ENCODE measurements at regions not wholly inside any gene's neighbourhood (a gene's known extent, or its start where the extent isn't known, plus 50 kb on each side); places are given as distances from the start of the nearest gene placed in this dataset.
A peak's percentile ranks its signal among the peaks of the same experiment; 100 is the strongest.

DNA sequence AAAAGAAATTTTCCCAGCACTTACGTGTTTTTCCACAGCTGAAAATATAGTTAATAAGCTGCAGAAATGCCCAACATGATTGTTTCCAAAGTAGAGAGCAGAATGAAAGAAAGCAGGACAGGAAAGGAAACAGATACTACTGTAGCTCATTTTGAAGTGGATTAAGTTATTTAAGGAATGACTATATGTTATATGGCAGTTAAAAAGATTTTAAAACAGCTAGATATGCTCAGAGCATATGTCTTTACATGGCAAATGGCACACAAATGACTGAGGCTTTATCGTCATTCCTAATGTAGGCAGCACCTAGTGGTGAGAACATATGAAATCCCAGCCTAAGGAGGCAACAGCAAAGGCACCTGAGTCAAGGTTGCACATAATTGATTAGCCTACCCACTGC is 106.6 kb upstream of the SEMA6D start:
- Mint-ChIP-seq H3K9me3 (peaks cover 2% of the 10 kb centered on the region), H3K4me1 (peaks cover 6% of the 10 kb centered on the region), H3K27ac (ENCODE audit: unreplicated experiment) (no peak overlapping the region), H3K4me3 (no peak overlapping the region), H3K36me3 (ENCODE audit: low read depth) (no peaks in the 10 kb centered on the region), H3K27me3 (ENCODE audit: low read depth) (no peaks in the 10 kb centered on the region)
- TF ChIP-seq, protein P1, sequence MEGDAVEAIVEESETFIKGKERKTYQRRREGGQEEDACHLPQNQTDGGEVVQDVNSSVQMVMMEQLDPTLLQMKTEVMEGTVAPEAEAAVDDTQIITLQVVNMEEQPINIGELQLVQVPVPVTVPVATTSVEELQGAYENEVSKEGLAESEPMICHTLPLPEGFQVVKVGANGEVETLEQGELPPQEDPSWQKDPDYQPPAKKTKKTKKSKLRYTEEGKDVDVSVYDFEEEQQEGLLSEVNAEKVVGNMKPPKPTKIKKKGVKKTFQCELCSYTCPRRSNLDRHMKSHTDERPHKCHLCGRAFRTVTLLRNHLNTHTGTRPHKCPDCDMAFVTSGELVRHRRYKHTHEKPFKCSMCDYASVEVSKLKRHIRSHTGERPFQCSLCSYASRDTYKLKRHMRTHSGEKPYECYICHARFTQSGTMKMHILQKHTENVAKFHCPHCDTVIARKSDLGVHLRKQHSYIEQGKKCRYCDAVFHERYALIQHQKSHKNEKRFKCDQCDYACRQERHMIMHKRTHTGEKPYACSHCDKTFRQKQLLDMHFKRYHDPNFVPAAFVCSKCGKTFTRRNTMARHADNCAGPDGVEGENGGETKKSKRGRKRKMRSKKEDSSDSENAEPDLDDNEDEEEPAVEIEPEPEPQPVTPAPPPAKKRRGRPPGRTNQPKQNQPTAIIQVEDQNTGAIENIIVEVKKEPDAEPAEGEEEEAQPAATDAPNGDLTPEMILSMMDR (conservative IDR thresholded peaks at IDR 0.05) = no peak
- no peak for DNase-seq (ENCODE audit: low read depth, low spot score)

DNA sequence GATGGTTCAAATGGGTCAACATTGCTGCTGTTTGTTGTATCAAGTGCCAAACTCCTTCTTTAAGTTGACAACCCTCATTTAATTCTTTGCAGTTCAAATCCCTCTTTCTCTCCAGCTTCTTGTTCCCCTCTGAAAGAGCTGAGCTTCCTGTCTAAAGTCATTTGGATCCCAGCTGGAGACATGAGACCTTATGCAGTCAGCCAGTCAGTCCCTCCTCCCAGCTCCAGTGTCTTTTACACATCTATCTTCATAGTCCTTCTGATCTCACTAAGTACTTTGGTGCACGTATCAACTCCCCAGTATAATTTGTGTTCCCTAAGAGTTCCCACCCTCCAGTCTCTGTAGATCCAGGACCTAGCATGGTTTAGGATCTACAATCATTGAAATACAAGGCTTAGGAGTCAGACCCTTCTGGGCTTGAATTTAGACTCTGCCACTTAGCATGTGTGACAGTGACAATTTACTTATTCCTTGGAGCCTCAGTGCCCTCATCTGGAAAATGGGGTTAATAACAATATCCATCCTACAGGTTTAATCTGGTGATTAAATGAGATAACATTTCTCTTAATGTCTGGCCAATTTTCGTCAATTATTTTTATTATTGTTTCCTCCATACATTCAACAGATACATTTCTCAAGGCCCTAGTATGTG is 102.8 kb upstream of the SEMA6D start:
- Mint-ChIP-seq H3K4me1 (peaks cover 35% of the 10 kb centered on the region), H3K36me3 (ENCODE audit: low read depth) (no peaks in the 10 kb centered on the region), H3K4me3 (no peak overlapping the region), H3K9me3 (no peaks in the 10 kb centered on the region), H3K27ac (ENCODE audit: unreplicated experiment) (peak overlapping the region; percentile 17), H3K27me3 (ENCODE audit: low read depth) (no peaks in the 10 kb centered on the region)
- no peak for DNase-seq (ENCODE audit: low read depth, low spot score)
- TF ChIP-seq, protein P1 (conservative IDR thresholded peaks at IDR 0.05) = no peak

DNA sequence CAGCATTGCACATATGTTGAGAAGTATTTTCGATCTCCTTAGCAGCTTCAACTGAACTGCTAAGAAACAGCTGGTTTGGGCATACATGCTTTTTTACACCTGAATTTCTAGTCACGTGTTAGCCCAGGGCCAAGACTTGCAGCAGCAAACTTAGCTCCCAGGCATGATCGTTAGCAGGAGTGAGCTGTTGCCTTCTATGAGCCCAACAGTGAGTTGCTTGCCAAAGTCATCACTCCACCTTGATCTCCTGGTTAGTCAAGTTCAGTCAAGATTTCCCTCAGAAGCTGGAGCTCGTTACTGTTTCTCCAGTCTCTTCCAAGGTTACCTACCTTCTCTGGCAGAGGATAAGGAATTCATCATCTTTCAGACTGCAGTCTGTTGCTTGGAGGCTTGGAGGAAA is 100.4 kb upstream of the SEMA6D start:
- H3K9me3 Mint-ChIP-seq = no peaks in the 10 kb centered on the region
- peaks cover 40% of the 10 kb centered on the region for H3K4me1 Mint-ChIP-seq
- TF ChIP-seq, protein P1 (conservative IDR thresholded peaks at IDR 0.05) = no peak
- no peak overlapping the region for H3K27ac Mint-ChIP-seq (ENCODE audit: unreplicated experiment)
- H3K4me3 Mint-ChIP-seq = no peak overlapping the region
- DNase-seq (ENCODE audit: low read depth, low spot score) = no peak
- H3K36me3 Mint-ChIP-seq (ENCODE audit: low read depth) = no peaks in the 10 kb centered on the region
- no peaks in the 10 kb centered on the region for H3K27me3 Mint-ChIP-seq (ENCODE audit: low read depth)

DNA sequence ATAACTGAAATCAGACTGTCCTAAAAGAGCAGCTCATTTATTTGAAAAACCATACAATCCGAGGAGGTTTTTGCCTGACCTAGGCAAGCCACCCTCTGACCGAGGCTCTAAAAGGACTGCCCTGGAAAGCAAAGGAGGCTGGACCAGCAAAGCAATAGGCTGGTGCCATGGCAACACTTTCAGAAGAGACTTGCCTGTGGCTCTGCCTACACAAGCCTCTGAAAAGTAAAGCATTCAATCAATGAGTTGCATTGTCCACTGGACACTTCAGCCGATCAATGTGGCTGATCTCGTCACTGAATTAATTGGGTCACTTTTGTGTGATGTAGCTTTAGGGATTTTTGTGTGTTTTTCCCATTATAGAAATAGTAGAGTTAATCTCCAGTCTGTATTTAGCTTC is 99.1 kb upstream of the SEMA6D start:
- H3K4me3 Mint-ChIP-seq = peak overlapping the region; percentile 42
- DNase-seq (ENCODE audit: low read depth, low spot score) = peak; percentile 50
- no peaks in the 10 kb centered on the region for H3K9me3 Mint-ChIP-seq
- H3K27ac Mint-ChIP-seq (ENCODE audit: unreplicated experiment) = no peak overlapping the region
- TF ChIP-seq, protein P1 (conservative IDR thresholded peaks at IDR 0.05) = no peak
- H3K36me3 Mint-ChIP-seq (ENCODE audit: low read depth) = no peaks in the 10 kb centered on the region
- peaks cover 3% of the 10 kb centered on the region for H3K27me3 Mint-ChIP-seq (ENCODE audit: low read depth)
- peaks cover 40% of the 10 kb centered on the region for H3K4me1 Mint-ChIP-seq

DNA sequence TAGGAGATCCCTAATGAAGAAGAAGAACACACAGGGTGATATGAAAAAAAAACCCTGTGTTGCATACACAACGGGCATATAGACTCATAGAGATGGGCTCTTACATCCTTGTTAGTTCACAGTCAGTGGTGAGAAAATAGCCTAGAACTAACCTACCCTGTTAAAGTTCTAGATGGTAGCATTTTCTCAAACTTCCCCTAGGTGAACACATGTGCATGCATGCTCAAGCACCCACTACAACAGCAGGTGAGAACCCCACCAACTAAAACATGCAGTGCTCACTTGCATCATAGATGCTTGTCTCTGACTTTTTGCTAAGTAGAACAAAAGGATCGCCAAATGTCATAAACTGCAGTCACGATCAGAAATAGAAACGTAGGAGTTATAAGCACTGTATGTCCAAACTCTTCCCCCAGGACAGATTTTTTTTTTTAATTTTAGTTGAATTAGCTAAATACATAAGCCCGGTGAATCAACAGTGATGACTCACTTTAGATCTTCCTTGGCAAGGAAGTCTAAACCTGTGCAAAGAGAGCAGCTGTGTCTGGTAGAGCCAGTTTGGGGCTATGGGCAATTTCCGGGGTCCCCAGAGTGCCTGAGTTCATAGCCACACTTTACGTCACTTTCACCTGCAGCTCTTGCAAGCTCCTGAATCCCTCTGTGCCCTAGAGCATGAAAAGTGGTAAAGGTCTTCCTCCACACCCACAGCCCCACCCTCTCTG is 96.2 kb upstream of the SEMA6D start:
- peaks cover 34% of the 10 kb centered on the region for H3K4me1 Mint-ChIP-seq
- no peak overlapping the region for H3K27ac Mint-ChIP-seq (ENCODE audit: unreplicated experiment)
- H3K4me3 Mint-ChIP-seq = no peak overlapping the region
- DNase-seq (ENCODE audit: low read depth, low spot score) = no peak
- H3K9me3 Mint-ChIP-seq = no peaks in the 10 kb centered on the region
- TF ChIP-seq, protein P1 (conservative IDR thresholded peaks at IDR 0.05) = no peak
- no peaks in the 10 kb centered on the region for H3K36me3 Mint-ChIP-seq (ENCODE audit: low read depth)
- H3K27me3 Mint-ChIP-seq (ENCODE audit: low read depth) = peaks cover 3% of the 10 kb centered on the region
